HFFc6 (cell line): ENCODE measurements at regions not wholly inside any gene's neighbourhood (a gene's known extent, or its start where the extent isn't known, plus 50 kb on each side); places are given as distances from the start of the nearest gene placed in this dataset.
A peak's percentile ranks its signal among the peaks of the same experiment; 100 is the strongest.

Source experiments
- DNase-seq: peaks from one replicate; pipeline ENCODE4 v3.0.0-alpha.2; 2018
- H3K27ac Mint-ChIP-seq: 2 replicates; pipeline ENCODE4 v1.8.0; 2020; ENCODE audit warnings: mild to moderate bottlenecking, mixed read lengths
- H3K27me3 Mint-ChIP-seq: 2 replicates; pipeline ENCODE4 v1.8.0; 2021; ENCODE audit warnings: mild to moderate bottlenecking, moderate library complexity, mixed read lengths; ENCODE audit not compliant: insufficient read depth
- H3K36me3 Mint-ChIP-seq: 2 replicates; pipeline ENCODE4 v1.8.0; 2021; ENCODE audit warnings: low read depth, mixed read lengths
- H3K4me1 Mint-ChIP-seq: 2 replicates; pipeline ENCODE4 v1.8.0; 2020; ENCODE audit warnings: low read depth, mixed read lengths
- H3K4me3 Mint-ChIP-seq: 2 replicates; pipeline ENCODE4 v1.8.0; 2020; ENCODE audit warnings: mild to moderate bottlenecking, moderate library complexity, mixed read lengths
- H3K9me3 Mint-ChIP-seq: 2 replicates; pipeline ENCODE4 v1.8.0; 2020; ENCODE audit warnings: mild to moderate bottlenecking, mixed read lengths
- CTCF ChIP-seq: fragments of 200-600 bp; sonication (generic); IDR thresholded peaks from 2 replicates; pipeline ENCODE4 v1.5.0; 2021; ENCODE audit warnings: antibody characterized with exemption, mild to moderate bottlenecking

GRCh38 chr12:24565300-24565699, 383.6 kb downstream of the BCAT1 start:
- Mint-ChIP-seq H3K27me3 (peaks cover 31% of the 10 kb centered on the region), H3K4me1 (peaks cover 29% of the 10 kb centered on the region), H3K9me3 (no peaks in the 10 kb centered on the region), H3K36me3 (no peaks in the 10 kb centered on the region), H3K27ac (no peak overlapping the region), H3K4me3 (no peak overlapping the region)
- TF ChIP-seq CTCF = no peak
- DNase-seq = no peak

- no peak for DNase-seq
- TF ChIP-seq CTCF = no peak
- H3K4me1 Mint-ChIP-seq = peaks cover 29% of the 10 kb centered on the region
- H3K27ac Mint-ChIP-seq = no peak overlapping the region
- peak overlapping the region; percentile 89 for H3K4me3 Mint-ChIP-seq
- peaks cover 34% of the 10 kb centered on the region for H3K27me3 Mint-ChIP-seq
- no peaks in the 10 kb centered on the region for H3K36me3 Mint-ChIP-seq
- H3K9me3 Mint-ChIP-seq = no peaks in the 10 kb centered on the region
Measured at GRCh38 chr12:24562771-24563431, 386.0 kb downstream of the BCAT1 start.

- Mint-ChIP-seq H3K36me3 (no peaks in the 10 kb centered on the region), H3K4me1 (peaks cover 29% of the 10 kb centered on the region), H3K27me3 (peaks cover 32% of the 10 kb centered on the region), H3K9me3 (no peaks in the 10 kb centered on the region), H3K4me3 (peak overlapping the region; percentile 89), H3K27ac (no peak overlapping the region)
- TF ChIP-seq CTCF = no peak
- DNase-seq = no peak
Measured at GRCh38 chr12:24561882-24562770, 386.8 kb downstream of the BCAT1 start.

GRCh38 chr12:24561411-24561871, 387.5 kb downstream of the BCAT1 start:
- Mint-ChIP-seq H3K36me3 (no peaks in the 10 kb centered on the region), H3K4me3 (peak overlapping the region; percentile 89), H3K4me1 (peaks cover 29% of the 10 kb centered on the region), H3K27me3 (peaks cover 26% of the 10 kb centered on the region), H3K9me3 (no peaks in the 10 kb centered on the region), H3K27ac (no peak overlapping the region)
- no peak for TF ChIP-seq CTCF
- no peak for DNase-seq

GRCh38 chr12:24560831-24561271, 388.1 kb downstream of the BCAT1 start:
- no peaks in the 10 kb centered on the region for H3K9me3 Mint-ChIP-seq
- peaks cover 26% of the 10 kb centered on the region for H3K27me3 Mint-ChIP-seq
- no peak for TF ChIP-seq CTCF
- peak overlapping the region; percentile 89; the same call in 1 of the 2 replicates for H3K4me3 Mint-ChIP-seq
- no peaks in the 10 kb centered on the region for H3K36me3 Mint-ChIP-seq
- no peak for DNase-seq
- no peak overlapping the region for H3K27ac Mint-ChIP-seq
- H3K4me1 Mint-ChIP-seq = peaks cover 29% of the 10 kb centered on the region
